ENCODE measurements at regions not wholly inside any gene's neighbourhood (a gene's known extent, or its start where the extent isn't known, plus 50 kb on each side); places are given as distances from the start of the nearest gene placed in this dataset.

GRCh38 chr6:90928051-90928450, 341.2 kb upstream of the MAP3K7 start:
- DNase-seq: no peak

DNA sequence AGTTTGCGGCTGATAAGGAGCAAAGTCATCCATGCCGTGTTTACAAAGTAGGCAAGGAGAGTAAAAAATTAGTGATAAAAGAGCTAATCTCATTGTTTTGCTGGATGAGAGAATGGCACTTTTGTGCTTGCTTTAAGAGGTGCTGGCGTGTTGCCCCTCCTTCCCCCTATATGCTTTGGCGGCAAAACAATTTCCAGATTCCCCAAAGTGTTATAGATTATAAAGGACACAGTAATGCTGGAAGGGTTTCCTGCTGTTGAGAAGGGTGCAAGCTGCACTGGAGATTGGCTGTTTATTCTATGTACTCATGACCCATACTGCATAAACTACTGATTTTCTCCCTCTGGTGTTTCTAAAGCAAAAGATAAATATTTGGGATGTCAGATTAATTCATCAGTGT, 338.9 kb upstream of the MAP3K7 start:
- DNase-seq: no peak

- DNase-seq: no peak
Measured at GRCh38 chr6:90922325-90922724, 335.5 kb upstream of the MAP3K7 start.

DNA sequence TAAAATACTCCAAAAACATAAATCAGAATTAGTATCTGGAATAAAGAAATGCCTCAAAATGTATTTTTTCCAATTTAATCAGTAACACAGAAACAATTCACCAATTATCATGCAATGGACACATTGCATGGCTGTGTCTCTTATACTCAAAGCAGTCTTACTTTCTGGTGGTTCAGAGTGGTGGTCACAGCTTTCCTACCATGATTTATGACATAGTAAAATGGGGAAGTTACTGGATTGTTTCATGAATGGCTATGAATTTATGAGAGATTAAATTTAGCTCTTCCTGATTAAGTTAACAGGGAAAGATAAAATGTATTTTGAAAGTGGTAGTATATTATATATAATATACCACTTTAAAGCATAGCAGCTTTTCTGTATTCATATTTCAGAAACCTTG, 331.5 kb upstream of the MAP3K7 start:
- DNase-seq: no peak

GRCh38 chr6:90917376-90917775, 330.5 kb upstream of the MAP3K7 start:
- no peak for DNase-seq

DNA sequence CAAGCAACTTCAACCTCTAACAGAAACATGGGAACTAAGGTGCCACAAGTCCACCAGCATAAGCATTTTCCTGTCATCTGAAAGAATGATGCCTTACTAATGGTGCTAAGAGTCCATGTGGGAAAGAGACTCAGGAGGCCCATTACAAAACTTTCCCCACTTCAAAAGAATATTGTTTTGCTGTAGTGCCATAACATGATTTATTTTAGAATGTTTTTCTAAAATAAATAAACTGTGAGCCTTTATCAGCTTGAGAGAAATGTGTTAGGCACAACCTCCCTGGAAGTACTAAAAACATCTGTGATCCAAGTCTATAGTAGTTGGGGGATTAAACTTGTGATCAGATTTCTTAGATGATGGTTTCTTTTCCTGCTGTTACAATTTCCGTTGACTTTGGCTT, 330.1 kb upstream of the MAP3K7 start:
- DNase-seq: no peak

DNA sequence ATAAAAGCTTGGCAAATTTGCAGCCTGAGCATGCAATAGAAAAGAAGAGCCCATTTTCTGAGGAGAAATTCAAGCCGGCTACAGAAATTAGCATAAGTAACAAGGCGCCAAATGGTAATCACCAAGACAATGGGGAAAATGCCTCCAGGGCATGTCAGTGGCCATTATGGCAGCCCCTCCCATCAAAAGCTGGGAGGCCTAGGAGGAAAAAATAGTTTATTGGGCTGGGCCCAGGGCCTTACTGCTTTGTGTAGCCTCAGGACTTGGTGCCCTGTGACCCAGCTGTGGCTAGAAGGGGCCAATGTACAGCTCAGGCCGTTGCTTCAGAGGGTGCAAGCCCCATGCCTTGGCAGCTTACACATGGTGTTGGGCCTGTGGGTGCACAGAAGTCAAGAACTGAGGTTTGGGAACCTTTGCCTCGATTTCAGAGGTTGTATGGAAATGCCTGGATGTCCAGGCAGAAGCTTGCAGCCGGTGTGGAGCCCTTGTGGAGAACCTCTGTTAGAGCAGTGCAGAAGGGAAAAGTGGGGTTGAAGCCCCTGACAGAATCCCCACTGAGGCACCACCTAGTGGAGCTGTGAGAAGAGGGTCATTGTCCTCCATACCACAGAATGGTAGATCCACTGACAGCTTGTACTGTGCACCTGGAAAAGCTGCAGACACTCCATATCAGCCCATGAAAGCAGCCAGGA, 328.5 kb upstream of the MAP3K7 start:
- no peak for DNase-seq

- no peak for DNase-seq
Measured at GRCh38 chr6:90914312-90914711, 327.4 kb upstream of the MAP3K7 start.

- DNase-seq: no peak
Measured at GRCh38 chr6:90913266-90913960, 326.5 kb upstream of the MAP3K7 start.

DNA sequence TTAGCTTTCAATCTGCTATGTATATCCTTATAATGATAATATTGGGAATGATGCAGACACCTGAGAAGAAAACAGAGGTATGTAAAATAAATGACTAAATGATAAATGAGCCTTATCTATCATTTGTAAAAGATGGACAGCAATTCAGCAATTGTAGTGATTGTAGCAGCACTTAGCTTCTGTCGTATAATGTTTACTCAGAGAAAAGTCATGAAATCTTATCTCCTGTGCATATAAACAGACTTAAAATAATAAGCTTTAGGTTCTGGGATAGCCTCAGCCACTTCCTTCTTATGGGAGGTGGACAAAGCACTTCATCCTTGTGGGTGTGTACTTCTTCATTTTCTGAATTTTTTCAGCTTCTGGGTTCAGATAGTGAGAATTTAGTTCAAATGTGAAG, 324.8 kb upstream of the MAP3K7 start:
- no peak for DNase-seq

DNA sequence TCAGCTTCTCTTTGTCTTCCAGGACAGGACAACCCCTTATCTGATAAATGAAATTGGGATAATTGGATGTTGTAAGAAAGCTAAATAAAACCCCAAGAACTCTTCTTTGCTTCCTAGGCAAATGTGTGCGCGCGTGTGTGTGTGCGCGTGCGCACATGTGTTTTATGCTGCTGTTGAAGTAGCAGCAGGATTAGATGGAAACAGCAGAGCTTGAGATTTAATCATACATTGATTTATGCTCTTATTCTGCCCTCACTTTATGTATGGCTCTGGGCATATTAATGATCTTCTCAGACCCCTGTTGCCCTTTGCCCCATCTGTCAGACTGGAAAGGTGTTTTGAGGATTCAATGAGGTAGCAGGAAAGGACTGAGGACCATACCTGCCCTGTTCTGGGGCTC, 324.0 kb upstream of the MAP3K7 start:
- DNase-seq: no peak

- DNase-seq: no peak
Measured at GRCh38 chr6:90907931-90908655, 321.2 kb upstream of the MAP3K7 start.

DNA sequence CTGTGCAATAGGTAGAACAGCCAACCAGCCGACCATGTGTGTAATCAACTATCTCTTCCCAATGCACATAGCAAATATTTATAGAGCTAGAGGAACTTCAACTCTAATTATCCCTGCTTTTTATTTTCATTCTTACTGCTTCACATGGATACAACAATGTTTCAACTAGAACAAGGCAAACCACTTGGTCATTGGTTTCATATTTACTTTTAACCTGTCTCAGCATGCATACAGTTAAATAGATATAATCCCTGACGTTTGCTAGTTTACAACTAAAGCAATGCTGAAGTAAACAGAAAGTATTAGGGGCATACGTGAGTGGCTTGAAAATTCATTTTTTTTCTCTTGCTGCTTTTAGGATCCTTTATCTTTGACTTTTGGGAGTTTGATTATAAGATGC, 318.5 kb upstream of the MAP3K7 start:
- DNase-seq: no peak

GRCh38 chr6:90900034-90900433, 313.2 kb upstream of the MAP3K7 start:
- DNase-seq: no peak

- DNase-seq: no peak
Measured at GRCh38 chr6:90898763-90899162, 311.9 kb upstream of the MAP3K7 start.

GRCh38 chr6:90896075-90896547, 309.2 kb upstream of the MAP3K7 start:
- DNase-seq: no peak

GRCh38 chr6:90895299-90896074, 308.6 kb upstream of the MAP3K7 start:
- DNase-seq: no peak

- DNase-seq: no peak
Measured at GRCh38 chr6:90894285-90895130, 307.6 kb upstream of the MAP3K7 start.

DNA sequence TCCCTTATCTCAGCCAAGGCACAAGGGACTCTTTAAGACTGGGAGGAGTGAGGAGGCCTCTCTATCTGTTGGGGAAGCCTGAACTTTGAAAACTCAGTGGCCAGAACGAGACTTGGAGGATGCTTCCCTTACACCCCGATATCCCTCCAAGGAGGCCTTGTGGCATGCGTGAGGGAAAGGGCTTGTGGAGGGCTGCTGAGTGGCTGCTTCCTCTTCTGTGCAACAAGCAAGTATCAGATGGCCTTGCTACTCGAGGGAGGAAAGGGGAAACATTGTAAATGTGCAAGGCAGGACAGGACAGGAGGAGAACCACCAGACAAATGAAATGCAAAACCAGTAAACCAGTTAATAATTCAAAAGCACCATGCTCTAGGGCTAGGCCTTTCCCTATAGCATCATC, 306.5 kb upstream of the MAP3K7 start:
- DNase-seq: no peak

DNA sequence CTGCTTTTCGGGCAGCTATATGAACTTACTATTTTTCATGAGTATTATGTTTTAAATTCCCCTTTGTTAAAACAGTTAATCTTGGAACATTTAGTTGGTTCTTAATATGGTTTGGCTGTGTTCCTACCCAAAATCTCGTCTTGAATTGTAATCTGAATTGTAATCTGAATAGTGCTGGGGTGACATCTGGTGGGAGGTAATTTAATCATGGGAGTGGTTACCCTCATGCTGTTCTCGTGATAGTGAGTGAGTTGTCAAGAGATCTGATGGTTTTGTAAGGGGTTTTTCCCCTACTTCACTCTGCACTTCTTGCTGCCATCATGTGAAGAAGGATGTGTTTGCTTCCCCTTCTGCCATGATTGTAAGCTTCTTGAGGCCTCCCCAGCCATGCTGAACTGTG, 305.4 kb upstream of the MAP3K7 start:
- no peak for DNase-seq

DNA sequence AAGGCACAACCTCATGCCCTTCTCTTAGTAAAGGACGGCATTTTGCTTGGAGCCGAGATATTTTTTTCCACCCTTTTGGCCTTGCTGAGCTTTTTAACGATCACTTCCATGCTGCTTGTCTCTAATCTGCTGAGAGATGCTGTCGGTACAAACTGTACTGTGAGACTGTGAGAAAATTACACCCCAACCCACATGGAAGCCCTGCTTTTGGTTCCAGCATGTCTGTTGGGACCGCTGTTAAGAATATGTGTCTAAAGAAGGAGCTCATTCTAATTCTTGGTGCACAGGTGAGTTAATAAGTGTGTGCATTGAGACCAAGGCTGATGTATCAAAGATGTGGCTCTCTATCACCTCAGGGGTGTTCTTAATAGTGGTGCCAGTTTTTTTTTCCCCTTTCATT, 304.5 kb upstream of the MAP3K7 start:
- DNase-seq: no peak

GRCh38 chr6:90890683-90891330, 303.9 kb upstream of the MAP3K7 start:
- DNase-seq: no peak
